NCI-H2107 treated with DMSO at 0.1 percent for 48 hours (cell line): ENCODE measurements at regions not wholly inside any gene's neighbourhood (a gene's known extent, or its start where the extent isn't known, plus 50 kb on each side); places are given as distances from the start of the nearest gene placed in this dataset.

ENCODE experiments used
- DNase-seq: peaks from one replicate; lab custom pipeline; 2025; ENCODE audit not compliant: unreplicated experiment; lab: John Stamatoyannopoulos, UW

GRCh38 chr4:156015781-156016180 lies 62.1 kb upstream of the CTSO start:
- DNase-seq: no peak

GRCh38 chr4:156006192-156006591 lies 52.5 kb upstream of the CTSO start:
- DNase-seq: no peak
